ENCODE measurements at regions not wholly inside any gene's neighbourhood (a gene's known extent, or its start where the extent isn't known, plus 50 kb on each side); places are given as distances from the start of the nearest gene placed in this dataset.
"Not testable (repeated sequence)": the region's sequence is repeated elsewhere in the genome, so short reads cannot be mapped to it uniquely, and the experiment has no call there.

- TF ChIP-seq CTCF, POLR2A (IDR thresholded peaks at IDR 0.05): not testable (repeated sequence)
Measured at GRCh38 chr15:20470810-20471209, 70.8 kb downstream of the GOLGA6L6 start.
